ENCODE measurements at regions not wholly inside any gene's neighbourhood (a gene's known extent, or its start where the extent isn't known, plus 50 kb on each side); places are given as distances from the start of the nearest gene placed in this dataset.

- Histone ChIP-seq H2AFZ (no peak overlapping the region), H3K4me1 (ENCODE audit: insufficient read depth) (no peaks in the 10 kb centered on the region), H3K4me2 (no peak overlapping the region), H3K27ac (no peak overlapping the region), H3K27me3 (no peaks in the 10 kb centered on the region), H3K36me3 (replicated peaks; ENCODE audit: insufficient read depth, low read depth) (no peaks in the 10 kb centered on the region), H3K79me2 (no peaks in the 10 kb centered on the region), H3K4me3 (no peak overlapping the region), H3K9me3 (ENCODE audit: low read depth) (no peaks in the 10 kb centered on the region), H4K20me1 (ENCODE audit: insufficient read depth, poor library complexity, severe bottlenecking) (no peaks in the 10 kb centered on the region), H3K9me2 (replicated peaks; ENCODE audit: insufficient read depth) (no peaks in the 10 kb centered on the region)
- TF ChIP-seq EZH2 (IDR thresholded peaks at IDR 0.05; ENCODE audit: borderline replicate concordance): no peak
- no peak for TF ChIP-seq EZH2phosphoT487 (IDR thresholded peaks at IDR 0.05; ENCODE audit: low read depth, severe bottlenecking, unreplicated experiment)
- TF ChIP-seq CTCF (IDR thresholded peaks at IDR 0.05; ENCODE audit: poor library complexity): no peak
- 80% methylated on average over 2 of the region's 2 CpGs for WGBS (ENCODE audit: low lambda C conversion rate, missing lambda C conversion rate)
- DNase-seq (ENCODE audit: low spot score): no peak
Measured at GRCh38 chr4:96037705-96038104, 197.8 kb downstream of the PDHA2 start.

- no peaks in the 10 kb centered on the region for H3K9me2 ChIP-seq (replicated peaks; ENCODE audit: insufficient read depth)
- H3K27ac ChIP-seq: no peak overlapping the region
- no peak overlapping the region for H2AFZ ChIP-seq
- no peaks in the 10 kb centered on the region for H3K27me3 ChIP-seq
- H3K4me1 ChIP-seq (ENCODE audit: insufficient read depth): no peaks in the 10 kb centered on the region
- no peak for TF ChIP-seq EZH2 (IDR thresholded peaks at IDR 0.05; ENCODE audit: borderline replicate concordance)
- TF ChIP-seq CTCF (IDR thresholded peaks at IDR 0.05; ENCODE audit: poor library complexity): no peak
- no peak for TF ChIP-seq EZH2phosphoT487 (IDR thresholded peaks at IDR 0.05; ENCODE audit: low read depth, severe bottlenecking, unreplicated experiment)
- no peak overlapping the region for H3K4me2 ChIP-seq
- H3K9me3 ChIP-seq (ENCODE audit: low read depth): no peaks in the 10 kb centered on the region
- H4K20me1 ChIP-seq (ENCODE audit: insufficient read depth, poor library complexity, severe bottlenecking): no peaks in the 10 kb centered on the region
- WGBS (ENCODE audit: low lambda C conversion rate, missing lambda C conversion rate): 74% methylated on average over 1 of the region's 1 CpG
- no peaks in the 10 kb centered on the region for H3K36me3 ChIP-seq (replicated peaks; ENCODE audit: insufficient read depth, low read depth)
- H3K79me2 ChIP-seq: no peaks in the 10 kb centered on the region
- H3K4me3 ChIP-seq: no peak overlapping the region
- no peak for DNase-seq (ENCODE audit: low spot score)
Measured at GRCh38 chr4:96039217-96039616, 199.3 kb downstream of the PDHA2 start.

GRCh38 chr4:96039803-96040436, 200.0 kb downstream of the PDHA2 start:
- H3K4me2 ChIP-seq: no peak overlapping the region
- peak overlapping the region; percentile 26 for H2AFZ ChIP-seq
- no peaks in the 10 kb centered on the region for H3K9me2 ChIP-seq (replicated peaks; ENCODE audit: insufficient read depth)
- no peak overlapping the region for H3K4me3 ChIP-seq
- DNase-seq (ENCODE audit: low spot score): no peak
- H3K9me3 ChIP-seq (ENCODE audit: low read depth): no peaks in the 10 kb centered on the region
- no peak for TF ChIP-seq CTCF (IDR thresholded peaks at IDR 0.05; ENCODE audit: poor library complexity)
- no peak for TF ChIP-seq EZH2phosphoT487 (IDR thresholded peaks at IDR 0.05; ENCODE audit: low read depth, severe bottlenecking, unreplicated experiment)
- no peak for TF ChIP-seq EZH2 (IDR thresholded peaks at IDR 0.05; ENCODE audit: borderline replicate concordance)
- no peaks in the 10 kb centered on the region for H3K36me3 ChIP-seq (replicated peaks; ENCODE audit: insufficient read depth, low read depth)
- no peaks in the 10 kb centered on the region for H3K27me3 ChIP-seq
- no peak overlapping the region for H3K27ac ChIP-seq
- H3K79me2 ChIP-seq: no peaks in the 10 kb centered on the region
- no peaks in the 10 kb centered on the region for H3K4me1 ChIP-seq (ENCODE audit: insufficient read depth)
- H4K20me1 ChIP-seq (ENCODE audit: insufficient read depth, poor library complexity, severe bottlenecking): no peaks in the 10 kb centered on the region
- WGBS (ENCODE audit: low lambda C conversion rate, missing lambda C conversion rate): 58% methylated on average over 2 of the region's 2 CpGs
